Caco-2 (cell line): ENCODE measurements at regions not wholly inside any gene's neighbourhood (a gene's known extent, or its start where the extent isn't known, plus 50 kb on each side); places are given as distances from the start of the nearest gene placed in this dataset. TPM values are rescaled to one million over a fixed set of nuclear protein-coding genes. Genes with fewer than 3 reads are reported as not detected.
A peak's percentile ranks its signal among the peaks of the same experiment; 100 is the strongest.

Experiments used
- BruUV-seq: library from RNA; stranded (reverse); fragments of 400-500 nt; replicated peaks from 2 replicates; lab custom pipeline; 2021; lab: Mats Ljungman, UMichigan
- CTCF ChIA-PET: fragments of 300-600 bp; sonication (Branson Sonifier 250); formaldehyde crosslinking; loops from one replicate; lab custom pipeline; 2022; ENCODE audit warnings: antibody characterized with exemption; lab: Charles Lee
- POLR2A ChIA-PET: fragments of 300-600 bp; sonication (Branson Sonifier 250); formaldehyde crosslinking; loops from one replicate; lab custom pipeline; 2022; ENCODE audit warnings: antibody characterized with exemption; lab: Charles Lee
- DNase-seq, 2 experiments: peaks; one replicate each; pipeline versions ENCODE4 v3.0.0 to v3.0.0-alpha.2; 2020 to 2022
- H3K27me3 ChIP-seq: replicated peaks from 2 replicates; pipeline ENCODE4 v1.6.0; 2011; ENCODE audit warnings: low read length; ENCODE audit not compliant: control insufficient read depth, insufficient read depth
- H3K36me3 ChIP-seq: 2 replicates; pipeline ENCODE4 v1.5.1; 2011; ENCODE audit warnings: low read length; ENCODE audit not compliant: control insufficient read depth, insufficient read depth
- H3K4me1 ChIP-seq: fragments of 250-450 bp; sonication (Bioruptor Pico); 2 replicates; pipeline ENCODE4 v1.5.1; 2020; ENCODE audit warnings: mild to moderate bottlenecking
- H3K4me3 ChIP-seq: 2 replicates; pipeline ENCODE4 v1.5.1; 2011; ENCODE audit warnings: low read depth, mild to moderate bottlenecking, control low read depth, low read length
- H3K9me3 ChIP-seq: fragments of 250-450 bp; sonication (Bioruptor Pico); 2 replicates; pipeline ENCODE4 v1.5.1; 2020; ENCODE audit warnings: mild to moderate bottlenecking, moderate library complexity
- H3K27ac Mint-ChIP-seq: one replicate; pipeline ENCODE4 v1.8.0; 2022; ENCODE audit warnings: mixed read lengths; ENCODE audit not compliant: unreplicated experiment
- H3K27me3 Mint-ChIP-seq: one replicate; pipeline ENCODE4 v1.8.0; 2022; ENCODE audit warnings: mixed read lengths; ENCODE audit not compliant: insufficient read depth, unreplicated experiment
- H3K36me3 Mint-ChIP-seq: one replicate; pipeline ENCODE4 v1.8.0; 2022; ENCODE audit warnings: mild to moderate bottlenecking, mixed read lengths; ENCODE audit not compliant: insufficient read depth, unreplicated experiment
- H3K4me1 Mint-ChIP-seq: one replicate; pipeline ENCODE4 v1.8.0; 2022; ENCODE audit warnings: low read depth, mixed read lengths; ENCODE audit not compliant: unreplicated experiment
- H3K4me3 Mint-ChIP-seq: one replicate; pipeline ENCODE4 v1.8.0; 2022; ENCODE audit warnings: mild to moderate bottlenecking, moderate library complexity, mixed read lengths; ENCODE audit not compliant: unreplicated experiment
- H3K9me3 Mint-ChIP-seq: one replicate; pipeline ENCODE4 v1.8.0; 2022; ENCODE audit warnings: mixed read lengths; ENCODE audit not compliant: unreplicated experiment
- intact Hi-C: fragments of 100-400 bp; cut with micrococcal nuclease; formaldehyde crosslinking; loops from one replicate; pipeline ENCODE4 v1.10.0; 2022; ENCODE audit not compliant: unreplicated experiment
- microRNA-seq: library from miRNA; unstranded; fragments of <30 nt; microRNA quantifications from one replicate; pipeline ENCODE4 v1.2.0, GENCODE V29; 2022
- TF ChIP-seq, protein P1 (sequence below), 2 experiments: fragments of 200-600 bp in 1 of 2; IDR thresholded peaks; 1 replicate in 1 of 2; 2 replicates in 1 of 2; pipeline versions ENCODE4 v1.5.1 to v1.8.0; 2011 to 2022; ENCODE audit warnings: antibody characterized with exemption in 1 of 2, control low read depth in 1 of 2, inconsistent platforms in 1 of 2, low read depth in 1 of 2, low read length in 1 of 2, mild to moderate bottlenecking in 1 of 2, moderate library complexity in 1 of 2; ENCODE audit not compliant: insufficient read depth in 1 of 2, severe bottlenecking in 1 of 2, unreplicated experiment in 1 of 2

DNA sequence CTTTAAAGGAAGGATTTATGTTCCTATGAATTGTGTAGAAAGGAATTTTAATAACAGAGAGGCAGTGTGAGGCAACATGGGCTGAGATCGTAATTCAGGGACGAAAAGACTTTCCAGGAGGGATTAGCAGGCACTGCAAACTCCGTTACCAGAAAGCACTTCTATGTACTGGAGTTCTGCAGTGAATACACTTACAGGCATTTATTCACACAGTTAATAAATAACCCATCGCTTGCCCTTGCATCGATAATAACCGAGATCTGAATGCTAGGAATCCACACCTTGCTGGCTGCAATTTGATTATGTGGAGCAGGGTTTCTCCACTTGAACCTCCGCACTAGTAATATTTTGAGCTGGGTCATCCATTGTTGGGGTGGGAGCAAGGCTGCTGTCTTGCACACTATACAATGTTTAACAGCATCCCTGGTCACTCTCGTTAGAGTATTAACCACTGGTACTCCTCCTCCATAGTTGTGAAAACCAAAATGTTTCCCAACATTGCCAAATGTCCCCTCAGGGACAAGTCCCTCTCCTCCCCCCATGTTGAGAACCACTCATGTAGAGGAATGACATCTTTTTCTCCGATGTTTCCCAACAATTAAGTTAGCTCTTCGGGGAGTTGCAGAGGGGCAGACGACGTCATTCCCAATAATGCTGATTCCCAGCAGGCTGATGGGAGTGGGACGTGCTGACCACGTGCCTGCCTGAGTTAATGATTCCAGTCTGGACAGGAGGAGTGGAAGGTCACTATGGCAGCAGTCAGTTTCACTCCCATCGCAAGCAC lies 99.5 kb downstream of the SNX19 start:
- Mint-ChIP-seq H3K27me3 (peaks cover 3% of the 10 kb centered on the region), H3K4me3 (peak overlapping the region; percentile 42), H3K27ac (peak overlapping the region; percentile 27), H3K9me3 (no peaks in the 10 kb centered on the region), H3K4me1 (peaks cover 23% of the 10 kb centered on the region), H3K36me3 (no peaks in the 10 kb centered on the region)
- CTCF ChIA-PET = no interaction called here
- H3K9me3 ChIP-seq = no peaks in the 10 kb centered on the region
- POLR2A ChIA-PET = no interaction called here
- H3K4me3 ChIP-seq = no peak overlapping the region
- no TSS peak for BruUV-seq
- DNase-seq = peak in 1 of 2 experiments; percentile 47
- intact Hi-C loops = no loop called here
- H3K36me3 ChIP-seq = no peaks in the 10 kb centered on the region
- TF ChIP-seq, protein P1, sequence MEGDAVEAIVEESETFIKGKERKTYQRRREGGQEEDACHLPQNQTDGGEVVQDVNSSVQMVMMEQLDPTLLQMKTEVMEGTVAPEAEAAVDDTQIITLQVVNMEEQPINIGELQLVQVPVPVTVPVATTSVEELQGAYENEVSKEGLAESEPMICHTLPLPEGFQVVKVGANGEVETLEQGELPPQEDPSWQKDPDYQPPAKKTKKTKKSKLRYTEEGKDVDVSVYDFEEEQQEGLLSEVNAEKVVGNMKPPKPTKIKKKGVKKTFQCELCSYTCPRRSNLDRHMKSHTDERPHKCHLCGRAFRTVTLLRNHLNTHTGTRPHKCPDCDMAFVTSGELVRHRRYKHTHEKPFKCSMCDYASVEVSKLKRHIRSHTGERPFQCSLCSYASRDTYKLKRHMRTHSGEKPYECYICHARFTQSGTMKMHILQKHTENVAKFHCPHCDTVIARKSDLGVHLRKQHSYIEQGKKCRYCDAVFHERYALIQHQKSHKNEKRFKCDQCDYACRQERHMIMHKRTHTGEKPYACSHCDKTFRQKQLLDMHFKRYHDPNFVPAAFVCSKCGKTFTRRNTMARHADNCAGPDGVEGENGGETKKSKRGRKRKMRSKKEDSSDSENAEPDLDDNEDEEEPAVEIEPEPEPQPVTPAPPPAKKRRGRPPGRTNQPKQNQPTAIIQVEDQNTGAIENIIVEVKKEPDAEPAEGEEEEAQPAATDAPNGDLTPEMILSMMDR (IDR thresholded peaks at IDR 0.05; ENCODE audit: insufficient read depth in 1 of 2, low read depth in 1 of 2, low read length in 1 of 2, severe bottlenecking in 1 of 2, unreplicated experiment in 1 of 2) = no peak
- peaks cover 30% of the 10 kb centered on the region for H3K4me1 ChIP-seq
- H3K27me3 ChIP-seq = no peaks in the 10 kb centered on the region; the same call in 1 of the 2 replicates

- no peak for DNase-seq
- H3K27ac Mint-ChIP-seq = no peak overlapping the region
- H3K9me3 Mint-ChIP-seq = no peaks in the 10 kb centered on the region
- Histone ChIP-seq H3K27me3 (no peaks in the 10 kb centered on the region; the same call in 1 of the 2 replicates), H3K36me3 (no peaks in the 10 kb centered on the region), H3K4me3 (no peak overlapping the region), H3K9me3 (no peaks in the 10 kb centered on the region), H3K4me1 (peaks cover 30% of the 10 kb centered on the region)
- peaks cover 3% of the 10 kb centered on the region for H3K27me3 Mint-ChIP-seq
- ChIA-PET POLR2A (no interaction called here), CTCF (no interaction called here)
- H3K4me1 Mint-ChIP-seq = peaks cover 23% of the 10 kb centered on the region
- intact Hi-C loops = no loop called here
- TF ChIP-seq, protein P1 (IDR thresholded peaks at IDR 0.05; ENCODE audit: insufficient read depth in 1 of 2, low read depth in 1 of 2, low read length in 1 of 2, severe bottlenecking in 1 of 2, unreplicated experiment in 1 of 2) = no peak
- BruUV-seq = no TSS peak
- no peak overlapping the region for H3K4me3 Mint-ChIP-seq
- H3K36me3 Mint-ChIP-seq = no peaks in the 10 kb centered on the region
Measured at GRCh38 chr11:130817330-130817944, 98.8 kb downstream of the SNX19 start.

DNA sequence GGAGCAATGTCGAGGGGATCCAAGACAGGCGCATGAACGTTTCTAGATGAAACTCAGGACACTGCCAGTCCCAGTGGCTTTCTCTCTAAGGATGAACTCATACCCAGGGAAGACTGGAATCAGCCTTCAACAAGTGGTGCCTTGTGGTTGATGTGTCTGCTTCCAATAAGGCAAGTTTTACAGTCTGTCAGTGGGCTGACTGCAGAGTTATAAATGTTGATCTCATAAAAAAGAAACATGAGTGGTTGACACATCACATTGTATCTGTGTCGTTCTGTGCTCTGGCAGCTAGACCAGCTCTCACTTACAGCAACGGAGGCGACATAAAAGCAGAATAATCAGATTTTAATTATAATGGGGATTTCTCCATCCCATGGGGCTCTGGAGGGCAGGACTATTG lies 96.7 kb downstream of the SNX19 start:
- intact Hi-C loops = no loop called here
- POLR2A ChIA-PET = no interaction called here
- TF ChIP-seq, protein P1 (IDR thresholded peaks at IDR 0.05; ENCODE audit: insufficient read depth in 1 of 2, low read depth in 1 of 2, low read length in 1 of 2, severe bottlenecking in 1 of 2, unreplicated experiment in 1 of 2) = no peak

More for the DNA sequence above, 96.7 kb downstream of the SNX19 start:
- CTCF ChIA-PET = no interaction called here
- Histone ChIP-seq H3K36me3 (no peaks in the 10 kb centered on the region), H3K4me3 (no peak overlapping the region), H3K9me3 (no peaks in the 10 kb centered on the region), H3K27me3 (no peaks in the 10 kb centered on the region; the same call in none of the 2 replicates), H3K4me1 (peaks cover 30% of the 10 kb centered on the region)
- no TSS peak for BruUV-seq
- peaks cover 23% of the 10 kb centered on the region for H3K4me1 Mint-ChIP-seq
- DNase-seq = no peak
- no peak overlapping the region for H3K27ac Mint-ChIP-seq
- no peaks in the 10 kb centered on the region for H3K36me3 Mint-ChIP-seq
- H3K9me3 Mint-ChIP-seq = no peaks in the 10 kb centered on the region
- H3K4me3 Mint-ChIP-seq = no peak overlapping the region
- H3K27me3 Mint-ChIP-seq = peaks cover 3% of the 10 kb centered on the region

Small RNA genes in the stretch of these regions (microRNA-seq; reads per million reads assigned to microRNA genes)
- gene MIR8052 = not detected
